Nephron progenitor cell (in vitro differentiated cells): ENCODE measurements at regions not wholly inside any gene's neighbourhood (a gene's known extent, or its start where the extent isn't known, plus 50 kb on each side); places are given as distances from the start of the nearest gene placed in this dataset.

Experiments used
- DNase-seq: peaks from one replicate; pipeline ENCODE4 v3.0.0; 2021
- H3K27ac Mint-ChIP-seq: 2 replicates; pipeline ENCODE4 v1.8.0; 2021; ENCODE audit warnings: mild to moderate bottlenecking, moderate library complexity, mixed read lengths
- H3K27me3 Mint-ChIP-seq: 2 replicates; pipeline ENCODE4 v1.8.0; 2021; ENCODE audit warnings: mild to moderate bottlenecking, low read depth, mixed read lengths; ENCODE audit not compliant: poor library complexity
- H3K36me3 Mint-ChIP-seq: 2 replicates; pipeline ENCODE4 v1.8.0; 2021; ENCODE audit warnings: low read depth, mixed read lengths
- H3K4me1 Mint-ChIP-seq: 2 replicates; pipeline ENCODE4 v1.8.0; 2021; ENCODE audit warnings: mixed read lengths
- H3K4me3 Mint-ChIP-seq: 2 replicates; pipeline ENCODE4 v1.8.0; 2021; ENCODE audit warnings: mild to moderate bottlenecking, moderate library complexity, mixed read lengths
- H3K9me3 Mint-ChIP-seq: 2 replicates; pipeline ENCODE4 v1.8.0; 2021; ENCODE audit warnings: mild to moderate bottlenecking, moderate library complexity, mixed read lengths
- TF ChIP-seq, protein P1 (sequence below): fragments of 200-600 bp; sonication (generic); IDR thresholded peaks from 2 replicates; pipeline ENCODE4 v1.5.0; 2021; ENCODE audit warnings: antibody characterized with exemption

DNA sequence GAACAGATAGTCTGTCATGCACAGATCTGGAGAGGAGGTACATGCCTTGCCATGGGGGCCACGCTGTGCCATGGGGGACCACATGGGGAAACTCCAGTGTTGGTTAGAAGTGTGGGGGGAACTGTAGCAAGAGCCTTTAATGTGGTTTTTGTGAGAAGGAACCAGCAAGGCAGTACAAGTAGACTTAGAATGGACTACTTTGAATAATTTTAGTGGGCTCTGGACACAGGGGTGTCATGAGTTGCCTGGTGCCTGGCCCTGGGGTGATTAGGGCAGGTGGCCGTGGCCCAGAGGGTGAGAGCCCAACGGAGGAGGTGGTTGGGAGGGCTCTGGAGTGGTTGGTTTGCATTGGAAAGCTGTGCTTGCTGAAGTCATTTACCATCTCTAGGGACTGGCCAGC is 77.2 kb downstream of the CXCL12 start:
- peaks cover 15% of the 10 kb centered on the region for H3K36me3 Mint-ChIP-seq
- peaks cover 11% of the 10 kb centered on the region for H3K4me1 Mint-ChIP-seq
- H3K4me3 Mint-ChIP-seq: no peak overlapping the region
- TF ChIP-seq, protein P1, sequence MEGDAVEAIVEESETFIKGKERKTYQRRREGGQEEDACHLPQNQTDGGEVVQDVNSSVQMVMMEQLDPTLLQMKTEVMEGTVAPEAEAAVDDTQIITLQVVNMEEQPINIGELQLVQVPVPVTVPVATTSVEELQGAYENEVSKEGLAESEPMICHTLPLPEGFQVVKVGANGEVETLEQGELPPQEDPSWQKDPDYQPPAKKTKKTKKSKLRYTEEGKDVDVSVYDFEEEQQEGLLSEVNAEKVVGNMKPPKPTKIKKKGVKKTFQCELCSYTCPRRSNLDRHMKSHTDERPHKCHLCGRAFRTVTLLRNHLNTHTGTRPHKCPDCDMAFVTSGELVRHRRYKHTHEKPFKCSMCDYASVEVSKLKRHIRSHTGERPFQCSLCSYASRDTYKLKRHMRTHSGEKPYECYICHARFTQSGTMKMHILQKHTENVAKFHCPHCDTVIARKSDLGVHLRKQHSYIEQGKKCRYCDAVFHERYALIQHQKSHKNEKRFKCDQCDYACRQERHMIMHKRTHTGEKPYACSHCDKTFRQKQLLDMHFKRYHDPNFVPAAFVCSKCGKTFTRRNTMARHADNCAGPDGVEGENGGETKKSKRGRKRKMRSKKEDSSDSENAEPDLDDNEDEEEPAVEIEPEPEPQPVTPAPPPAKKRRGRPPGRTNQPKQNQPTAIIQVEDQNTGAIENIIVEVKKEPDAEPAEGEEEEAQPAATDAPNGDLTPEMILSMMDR: no peak
- H3K9me3 Mint-ChIP-seq: peaks cover 21% of the 10 kb centered on the region
- no peak for DNase-seq
- peaks cover 20% of the 10 kb centered on the region for H3K27me3 Mint-ChIP-seq
- H3K27ac Mint-ChIP-seq: no peak overlapping the region

DNA sequence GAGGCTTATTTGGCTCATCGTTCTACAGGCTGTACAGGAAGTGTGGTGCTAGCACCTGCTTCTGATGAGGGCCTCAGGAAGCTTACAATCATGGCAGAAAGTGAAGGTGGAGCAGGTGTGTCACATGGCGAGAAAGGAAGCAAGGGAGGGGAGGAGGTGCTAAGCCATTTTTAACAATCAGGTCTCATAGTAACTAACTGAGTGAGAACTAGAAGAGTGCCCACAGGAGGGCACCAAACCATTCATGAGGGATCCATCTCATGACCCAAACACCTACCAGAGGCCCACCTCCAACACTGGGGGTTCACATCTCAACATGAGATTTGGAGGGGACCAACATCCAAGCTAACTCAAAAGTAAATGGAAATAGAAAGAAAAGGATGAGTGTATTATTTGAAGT is 78.1 kb downstream of the CXCL12 start:
- H3K27me3 Mint-ChIP-seq: peaks cover 14% of the 10 kb centered on the region
- no peak for DNase-seq
- TF ChIP-seq, protein P1: no peak
- no peak overlapping the region for H3K4me3 Mint-ChIP-seq
- H3K27ac Mint-ChIP-seq: no peak overlapping the region
- peaks cover 21% of the 10 kb centered on the region for H3K9me3 Mint-ChIP-seq
- H3K4me1 Mint-ChIP-seq: peaks cover 11% of the 10 kb centered on the region
- H3K36me3 Mint-ChIP-seq: peaks cover 15% of the 10 kb centered on the region

DNA sequence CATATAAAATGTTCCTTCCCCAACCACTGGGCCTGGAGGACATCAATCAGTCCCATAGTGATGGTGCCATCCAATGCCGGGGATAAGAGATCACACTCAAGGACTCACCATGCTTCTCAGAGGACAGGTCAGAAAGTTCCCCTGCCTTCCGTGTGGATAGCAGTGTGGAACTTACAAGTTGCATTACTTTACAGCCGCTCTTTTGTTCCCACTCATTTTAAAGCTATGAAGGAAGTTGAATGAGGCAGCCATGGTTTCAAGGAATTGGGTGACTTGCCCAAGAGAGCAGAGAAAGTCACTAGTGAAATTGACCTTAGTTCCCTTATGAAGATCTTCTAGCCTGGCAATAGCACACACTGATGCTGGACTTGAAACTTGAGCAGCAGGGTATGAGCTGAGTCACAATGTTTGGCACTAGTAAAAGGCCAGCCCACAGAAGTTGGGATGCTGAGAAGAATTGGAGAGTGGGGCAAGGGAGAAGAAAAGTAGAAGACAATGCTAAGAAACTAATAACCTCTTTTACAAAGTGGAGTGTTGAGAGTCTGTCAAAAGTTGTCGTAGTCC is 78.7 kb downstream of the CXCL12 start:
- TF ChIP-seq, protein P1: no peak
- Mint-ChIP-seq H3K4me1 (peaks cover 6% of the 10 kb centered on the region), H3K27me3 (peaks cover 9% of the 10 kb centered on the region), H3K36me3 (peaks cover 15% of the 10 kb centered on the region), H3K4me3 (no peak overlapping the region), H3K9me3 (peaks cover 21% of the 10 kb centered on the region), H3K27ac (no peak overlapping the region)
- no peak for DNase-seq

DNA sequence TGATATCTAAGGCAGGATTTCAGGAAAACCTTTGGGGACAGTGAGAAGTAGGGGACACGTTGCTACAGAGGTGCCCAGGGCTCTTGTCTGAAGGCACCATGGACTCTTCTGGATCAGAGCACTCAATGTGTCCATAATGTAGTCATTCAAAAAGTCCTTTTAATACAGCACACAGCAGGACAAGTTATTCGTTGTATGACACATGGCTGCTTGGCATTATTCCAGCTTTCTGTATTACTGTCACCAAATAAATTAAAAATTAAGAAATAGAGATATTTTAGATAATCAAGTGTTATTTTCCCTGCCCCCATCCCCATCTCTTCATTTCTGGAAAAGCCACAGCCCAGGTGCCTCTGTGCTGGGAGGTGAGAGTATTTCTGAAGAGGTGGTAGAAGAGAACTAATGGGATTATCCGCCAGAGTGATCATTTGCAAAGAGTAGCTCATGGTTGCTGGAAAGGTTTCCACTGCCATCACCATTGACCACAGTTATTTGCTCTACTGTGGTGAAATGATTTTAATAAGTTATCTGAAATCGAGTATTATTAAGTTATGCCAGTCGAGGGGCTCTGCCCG is 83.0 kb downstream of the CXCL12 start:
- Mint-ChIP-seq H3K27me3 (no peaks in the 10 kb centered on the region), H3K4me1 (peaks cover 6% of the 10 kb centered on the region), H3K9me3 (peaks cover 21% of the 10 kb centered on the region), H3K27ac (no peak overlapping the region), H3K36me3 (peaks cover 15% of the 10 kb centered on the region), H3K4me3 (no peak overlapping the region)
- DNase-seq: no peak
- TF ChIP-seq, protein P1: no peak

DNA sequence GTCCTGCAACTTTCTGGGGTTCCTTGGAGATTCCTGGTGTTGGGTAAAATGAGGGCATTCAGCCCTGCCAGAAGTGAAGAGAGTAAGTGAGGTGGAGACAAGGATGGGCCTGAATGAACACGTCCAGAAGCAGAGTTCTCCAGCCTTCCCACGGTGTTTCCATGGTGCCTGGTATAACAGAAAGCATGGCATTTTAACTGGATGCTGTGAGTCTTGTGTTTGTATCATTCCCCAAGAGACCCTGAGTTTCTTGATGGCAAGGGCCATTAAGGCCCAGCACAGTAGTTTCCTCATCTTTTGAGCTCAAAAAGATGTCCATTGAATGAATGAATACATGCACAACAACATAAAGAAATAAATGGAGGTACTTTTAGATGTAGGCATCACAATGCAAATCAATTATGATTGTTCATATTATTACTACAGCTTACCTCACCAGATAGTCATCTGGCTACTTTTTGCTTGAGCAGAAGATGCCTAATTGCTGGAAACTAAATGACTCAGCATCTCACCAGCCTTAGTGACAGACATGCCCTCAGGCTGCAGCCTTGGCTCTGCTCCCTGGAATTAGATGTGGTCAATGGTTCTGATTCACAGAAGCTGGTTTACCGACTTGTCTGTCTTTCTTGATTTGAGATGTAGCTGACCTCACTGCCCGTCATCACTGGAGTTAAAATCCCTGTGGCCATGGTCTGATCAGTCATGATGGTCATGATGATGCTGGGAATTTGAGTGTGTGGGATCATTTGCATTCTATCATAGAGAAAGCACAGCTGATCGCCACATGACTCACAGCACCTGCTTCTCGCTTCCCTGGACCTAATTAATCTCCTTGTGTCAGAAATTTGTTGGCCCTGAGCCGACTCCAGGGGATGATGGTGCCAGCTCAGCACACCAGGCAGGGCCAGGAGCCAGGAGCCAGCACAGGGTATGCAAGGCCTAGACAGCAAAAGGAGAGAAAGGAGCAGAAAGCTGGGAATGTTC is 83.9 kb downstream of the CXCL12 start:
- no peak overlapping the region for H3K27ac Mint-ChIP-seq
- no peaks in the 10 kb centered on the region for H3K27me3 Mint-ChIP-seq
- peaks cover 6% of the 10 kb centered on the region for H3K4me1 Mint-ChIP-seq
- peaks cover 15% of the 10 kb centered on the region for H3K36me3 Mint-ChIP-seq
- H3K4me3 Mint-ChIP-seq: no peak overlapping the region
- TF ChIP-seq, protein P1: no peak
- DNase-seq: no peak
- H3K9me3 Mint-ChIP-seq: peaks cover 21% of the 10 kb centered on the region
